Left renal pelvis (tissue), 4 donors: ENCODE measurements at regions not wholly inside any gene's neighbourhood (a gene's known extent, or its start where the extent isn't known, plus 50 kb on each side); places are given as distances from the start of the nearest gene placed in this dataset.
"Not testable (repeated sequence)": the region's sequence is repeated elsewhere in the genome, so short reads cannot be mapped to it uniquely, and the experiment has no call there.

ENCODE experiments used
- DNase-seq, 4 donors: peaks; one replicate each; pipeline ENCODE4 v3.0.0-alpha.2; 2013; ENCODE audit warnings: low read depth in 4 of 4, low spot score in 3 of 4

GRCh38 chr1:148679050-148679786, 69.4 kb upstream of the NUDT4B start:
- DNase-seq, result peak in 2 of 4 donors; percentile 28 to 44

GRCh38 chr1:148679787-148680326, 68.7 kb upstream of the NUDT4B start:
- DNase-seq, result not testable (repeated sequence)

- DNase-seq, result not testable (repeated sequence)
Observed at GRCh38 chr1:148686735-148687134, 61.8 kb upstream of the NUDT4B start.

GRCh38 chr1:148687376-148687775, 61.2 kb upstream of the NUDT4B start:
- DNase-seq, result not testable (repeated sequence)
